ENCODE measurements at regions not wholly inside any gene's neighbourhood (a gene's known extent, or its start where the extent isn't known, plus 50 kb on each side); places are given as distances from the start of the nearest gene placed in this dataset.

GRCh38 chr1:67551375-67551774, 121.2 kb upstream of the SERBP1 start:
- TF ChIP-seq MAX (IDR thresholded peaks at IDR 0.05) (no peak), ZFX (IDR thresholded peaks at IDR 0.05) (no peak), SIN3A (IDR thresholded peaks at IDR 0.05; ENCODE audit: low read depth) (no peak), CTCF (IDR thresholded peaks at IDR 0.05 in 2 of 3, conservative IDR thresholded peaks at IDR 0.05 in 1 of 3; ENCODE audit: borderline replicate concordance in 1 of 3, insufficient read depth in 1 of 3, low read depth in 2 of 3, low read length in 2 of 3) (no peak), YY1 (IDR thresholded peaks at IDR 0.05; ENCODE audit: extremely low read depth, insufficient replicate concordance, low read depth, low read length) (no peak), POLR2A (IDR thresholded peaks at IDR 0.05; ENCODE audit: borderline replicate concordance, extremely low read depth, insufficient read depth, insufficient read length) (no peak), EGR1 (IDR thresholded peaks at IDR 0.05; ENCODE audit: low read depth) (no peak), EZH2 (IDR thresholded peaks at IDR 0.05) (no peak), ELF1 (IDR thresholded peaks at IDR 0.05; ENCODE audit: borderline replicate concordance, low read depth) (no peak), EZH2phosphoT487 (IDR thresholded peaks at IDR 0.05; ENCODE audit: borderline replicate concordance) (no peak)
